GM18505 (cell line): ENCODE measurements at regions not wholly inside any gene's neighbourhood (a gene's known extent, or its start where the extent isn't known, plus 50 kb on each side); places are given as distances from the start of the nearest gene placed in this dataset.
"Not testable (repeated sequence)": the region's sequence is repeated elsewhere in the genome, so short reads cannot be mapped to it uniquely, and the experiment has no call there.

Experiments
- ATAC-seq: cut with Tn5 transposase; IDR thresholded peaks from one replicate; pipeline ENCODE4 v1.9.1; 2021; ENCODE audit not compliant: unreplicated experiment
- POLR2A ChIP-seq: IDR thresholded peaks from 4 replicates; pipeline ENCODE4 v1.6.1; 2011; ENCODE audit warnings: borderline replicate concordance; ENCODE audit not compliant: insufficient read depth, insufficient read length; ENCODE audit errors: extremely low read depth

GRCh38 chr3:194890091-194890490 is 204.4 kb downstream of the FAM43A start:
- no peak for ATAC-seq
- no peak for TF ChIP-seq POLR2A

- no peak for TF ChIP-seq POLR2A
- no peak for ATAC-seq
Observed at GRCh38 chr3:194893121-194893987, 207.7 kb downstream of the FAM43A start.

- TF ChIP-seq POLR2A, result no peak
Observed at GRCh38 chr3:194894538-194894937, 208.9 kb downstream of the FAM43A start.

GRCh38 chr3:194900854-194901522 is 215.3 kb downstream of the FAM43A start:
- TF ChIP-seq POLR2A, result no peak
- ATAC-seq, result no peak

More at GRCh38 chr3:194894538-194894937, 208.9 kb downstream of the FAM43A start:
- ATAC-seq, result no peak

GRCh38 chr3:194903447-194903846 is 217.8 kb downstream of the FAM43A start:
- ATAC-seq, result not testable (repeated sequence)

- ATAC-seq, result not testable (repeated sequence)
Observed at GRCh38 chr3:194904999-194905398, 219.3 kb downstream of the FAM43A start.

GRCh38 chr3:194905696-194906095 is 220.0 kb downstream of the FAM43A start:
- ATAC-seq, result no peak
- no peak for TF ChIP-seq POLR2A

- no peak for ATAC-seq
- no peak for TF ChIP-seq POLR2A
Observed at GRCh38 chr3:194906229-194906629, 220.5 kb downstream of the FAM43A start.

- TF ChIP-seq POLR2A, result no peak
- no peak for ATAC-seq
Observed at GRCh38 chr3:194906970-194907629, 221.4 kb downstream of the FAM43A start.

- ATAC-seq, result no peak
Observed at GRCh38 chr3:194907811-194908210, 222.1 kb downstream of the FAM43A start.

GRCh38 chr3:194908496-194908895 is 222.8 kb downstream of the FAM43A start:
- no peak for ATAC-seq
- no peak for TF ChIP-seq POLR2A

More at GRCh38 chr3:194907811-194908210, 222.1 kb downstream of the FAM43A start:
- TF ChIP-seq POLR2A, result no peak

- no peak for ATAC-seq
- TF ChIP-seq POLR2A, result no peak
Observed at GRCh38 chr3:194908972-194909371, 223.3 kb downstream of the FAM43A start.

GRCh38 chr3:194910414-194910984 is 224.8 kb downstream of the FAM43A start:
- TF ChIP-seq POLR2A, result no peak
- no peak for ATAC-seq
